Common myeloid progenitor, CD34-positive (primary cell): ENCODE measurements at regions not wholly inside any gene's neighbourhood (a gene's known extent, or its start where the extent isn't known, plus 50 kb on each side); places are given as distances from the start of the nearest gene placed in this dataset.

Experiments
- CTCF ChIA-PET: fragments of 350-600 bp; sonication (Branson Sonifier 250); formaldehyde crosslinking; loops from one replicate; lab custom pipeline; 2021; ENCODE audit warnings: antibody characterized with exemption; lab: Charles Lee
- POLR2A ChIA-PET: fragments of 350-600 bp; sonication (Branson Sonifier 250); formaldehyde crosslinking; loops from one replicate; lab custom pipeline; 2021; ENCODE audit warnings: antibody characterized with exemption; lab: Charles Lee
- DNase-seq, 3 donors: peaks; one replicate each; pipeline versions ENCODE4 v3.0.0 to v3.0.0-alpha.2; 2013
- H3K27ac ChIP-seq, 2 experiments: 1 replicate in 1 of 2; 2 replicates in 1 of 2; pipeline ENCODE4 v1.7.0; 2013; ENCODE audit warnings: inconsistent platforms in 2 of 2, low read length in 2 of 2, mild to moderate bottlenecking in 2 of 2, low read depth in 1 of 2, moderate library complexity in 1 of 2; ENCODE audit not compliant: severe bottlenecking in 2 of 2, insufficient read depth in 1 of 2, poor library complexity in 1 of 2
- H3K27me3 ChIP-seq, 5 experiments: replicated peaks in 2 of 5; 1 replicate in 3 of 5; 2 replicates in 2 of 5; pipeline versions ENCODE4 v1.6.1 to v1.7.0; 2013; ENCODE audit warnings: low read length in 4 of 5, mild to moderate bottlenecking in 2 of 5, moderate library complexity in 2 of 5, inconsistent platforms in 1 of 5; ENCODE audit not compliant: insufficient read depth in 5 of 5, control insufficient read depth in 4 of 5
- H3K36me3 ChIP-seq, 4 experiments: 1 replicate in 2 of 4; 2 replicates in 2 of 4; pipeline versions ENCODE4 v1.6.1 to v1.7.0; 2013; ENCODE audit warnings: low read length in 3 of 4, control low read depth in 1 of 4, mild to moderate bottlenecking in 1 of 4; ENCODE audit not compliant: control insufficient read depth in 4 of 4, insufficient read depth in 4 of 4
- H3K4me1 ChIP-seq, 4 experiments: 1 replicate in 3 of 4; 2 replicates in 1 of 4; pipeline versions ENCODE4 v1.6.1 to v1.7.1; 2013; ENCODE audit warnings: low read length in 3 of 4, mild to moderate bottlenecking in 3 of 4, control low read depth in 1 of 4, inconsistent platforms in 1 of 4, moderate library complexity in 1 of 4; ENCODE audit not compliant: control insufficient read depth in 4 of 4, insufficient read depth in 4 of 4; ENCODE audit errors: control extremely low read depth in 1 of 4
- H3K4me3 ChIP-seq, 7 experiments: 1 replicate in 4 of 7; 2 replicates in 3 of 7; pipeline versions ENCODE4 v1.5.1 to v1.7.0; 2013; ENCODE audit warnings: mild to moderate bottlenecking in 7 of 7, low read length in 6 of 7, moderate library complexity in 6 of 7, inconsistent platforms in 2 of 7, low read depth in 2 of 7, control low read depth in 1 of 7; ENCODE audit not compliant: insufficient read depth in 4 of 7, control insufficient read depth in 1 of 7; ENCODE audit errors: extremely low read depth in 1 of 7
- H3K9me3 ChIP-seq, 5 experiments: 1 replicate in 4 of 5; 2 replicates in 1 of 5; pipeline versions ENCODE4 v1.6.1 to v1.7.1; 2013; ENCODE audit warnings: low read length in 4 of 5, mild to moderate bottlenecking in 2 of 5, inconsistent platforms in 1 of 5, low read depth in 1 of 5, moderate library complexity in 1 of 5; ENCODE audit not compliant: control insufficient read depth in 4 of 5, insufficient read depth in 2 of 5; ENCODE audit errors: control extremely low read depth in 1 of 5
- WGBS: methylation state at CpG from one replicate; pipeline ENCODE4 v1.1.5; 2013; ENCODE audit not compliant: insufficient coverage; 5-methylcytosine and 5-hydroxymethylcytosine counted together

GRCh38 chr7:15012135-15012534 is 109.6 kb upstream of the DGKB start:
- no peaks in the 10 kb centered on the region for H3K9me3 ChIP-seq
- no peaks in the 10 kb centered on the region for H3K27me3 ChIP-seq
- peaks cover 0 to 3% (median 0%) of the 10 kb centered on the region in 4 experiments for H3K4me1 ChIP-seq
- no peaks in the 10 kb centered on the region for H3K36me3 ChIP-seq
- WGBS: 90% methylated on average over 2 of the region's 4 CpGs
- ChIA-PET POLR2A (no interaction called here), CTCF (no interaction called here)
- DNase-seq: no peak
- H3K4me3 ChIP-seq: no peak overlapping the region
- H3K27ac ChIP-seq: no peak overlapping the region

GRCh38 chr7:15011289-15011688 is 108.7 kb upstream of the DGKB start:
- ChIA-PET POLR2A (no interaction called here), CTCF (no interaction called here)
- Histone ChIP-seq H3K27me3 (no peaks in the 10 kb centered on the region), H3K4me3 (no peak overlapping the region), H3K9me3 (no peaks in the 10 kb centered on the region), H3K4me1 (peaks cover 0 to 3% (median 0%) of the 10 kb centered on the region in 4 experiments), H3K36me3 (no peaks in the 10 kb centered on the region), H3K27ac (no peak overlapping the region)
- 68% methylated on average over 3 of the region's 3 CpGs for WGBS
- DNase-seq: no peak

GRCh38 chr7:15007507-15007906 is 105.0 kb upstream of the DGKB start:
- Histone ChIP-seq H3K4me1 (no peaks in the 10 kb centered on the region), H3K9me3 (no peaks in the 10 kb centered on the region), H3K4me3 (no peak overlapping the region), H3K27me3 (no peaks in the 10 kb centered on the region), H3K36me3 (no peaks in the 10 kb centered on the region), H3K27ac (no peak overlapping the region)
- DNase-seq: no peak
- CTCF ChIA-PET: interaction anchor here (0.9 to 1.6 kb wide), 2 partner anchors 8 to 31 kb away, joined by 3 to 8 read pairs; no protein-coding TSS in a partner anchor
- WGBS: 100% methylated on average over 3 of the region's 5 CpGs
- POLR2A ChIA-PET: no interaction called here

- Histone ChIP-seq H3K36me3 (no peaks in the 10 kb centered on the region), H3K9me3 (no peaks in the 10 kb centered on the region), H3K4me1 (no peaks in the 10 kb centered on the region), H3K27ac (no peak overlapping the region), H3K4me3 (no peak overlapping the region), H3K27me3 (no peaks in the 10 kb centered on the region)
- ChIA-PET POLR2A (no interaction called here), CTCF (interaction anchor here (1.2 kb wide), 1 partner anchor 10 kb away, joined by 6 read pairs; no protein-coding TSS in a partner anchor)
- WGBS: 100% methylated on average over 4 of the region's 5 CpGs
- DNase-seq: no peak
Observed at GRCh38 chr7:15005672-15006071, 103.1 kb upstream of the DGKB start.

- POLR2A ChIA-PET: no interaction called here
- Histone ChIP-seq H3K4me1 (no peaks in the 10 kb centered on the region), H3K36me3 (no peaks in the 10 kb centered on the region), H3K27me3 (no peaks in the 10 kb centered on the region), H3K4me3 (no peak overlapping the region), H3K27ac (no peak overlapping the region), H3K9me3 (no peaks in the 10 kb centered on the region)
- no CpG with 5 or more reads among the region's 1 CpG for WGBS
- no peak for DNase-seq
- CTCF ChIA-PET: no interaction called here
Observed at GRCh38 chr7:15000157-15000556, 97.6 kb upstream of the DGKB start.

- H3K36me3 ChIP-seq: no peaks in the 10 kb centered on the region
- no peaks in the 10 kb centered on the region for H3K4me1 ChIP-seq
- no peak for DNase-seq
- no peak overlapping the region for H3K4me3 ChIP-seq
- POLR2A ChIA-PET: no interaction called here
- no peak overlapping the region for H3K27ac ChIP-seq
- H3K27me3 ChIP-seq: no peaks in the 10 kb centered on the region
- CTCF ChIA-PET: no interaction called here
- no CpG with 5 or more reads among the region's 2 CpGs for WGBS
- no peaks in the 10 kb centered on the region for H3K9me3 ChIP-seq
Observed at GRCh38 chr7:14999331-14999730, 96.8 kb upstream of the DGKB start.

GRCh38 chr7:14995774-14996173 is 93.2 kb upstream of the DGKB start:
- Histone ChIP-seq H3K4me3 (no peak overlapping the region), H3K9me3 (no peaks in the 10 kb centered on the region), H3K27me3 (no peaks in the 10 kb centered on the region), H3K27ac (no peak overlapping the region), H3K36me3 (no peaks in the 10 kb centered on the region), H3K4me1 (no peaks in the 10 kb centered on the region)
- POLR2A ChIA-PET: no interaction called here
- WGBS: 95% methylated on average over 2 of the region's 2 CpGs
- DNase-seq: no peak
- CTCF ChIA-PET: no interaction called here
